ENCODE measurements at regions not wholly inside any gene's neighbourhood (a gene's known extent, or its start where the extent isn't known, plus 50 kb on each side); places are given as distances from the start of the nearest gene placed in this dataset.

DNA sequence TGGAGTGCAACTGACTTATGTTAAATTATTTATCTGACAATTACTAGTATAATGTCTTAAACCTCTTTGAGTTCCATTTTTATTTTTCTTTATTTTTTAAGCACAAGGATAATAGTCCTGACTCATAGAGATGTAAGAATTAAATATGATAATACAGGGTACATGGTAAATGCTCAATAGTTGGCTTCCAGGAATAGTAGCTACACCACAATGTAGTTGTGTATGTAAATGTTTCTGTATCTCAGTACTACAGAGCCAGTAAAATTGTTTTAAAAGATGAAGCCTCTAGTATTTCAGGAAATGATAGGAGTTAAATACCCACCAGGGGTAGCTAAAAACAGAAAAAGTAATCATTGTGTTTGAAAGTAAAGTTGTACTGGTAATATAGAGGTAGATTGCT lies 487.4 kb upstream of the IRAK1BP1 start:
- DNase-seq (ENCODE audit: low spot score), result no peak
- no peaks in the 10 kb centered on the region for H3K27me3 ChIP-seq (ENCODE audit: control insufficient read depth in 4 of 4, insufficient read depth in 4 of 4, low read length in 3 of 4)
- H3K36me3 ChIP-seq (ENCODE audit: control insufficient read depth in 4 of 4, insufficient read depth in 3 of 4, low read depth in 1 of 4, low read length in 3 of 4), result no peaks in the 10 kb centered on the region
- no peak for TF ChIP-seq FOXA2 (IDR thresholded peaks at IDR 0.05)
- no peak for TF ChIP-seq EGR1 (IDR thresholded peaks at IDR 0.05; ENCODE audit: low read depth in 2 of 2)
- TF ChIP-seq RAD21 (IDR thresholded peaks at IDR 0.05), result no peak
- H3K9ac ChIP-seq (ENCODE audit: low read depth in 1 of 2, low read length in 2 of 2), result no peak overlapping the region
- H3K4me3 ChIP-seq (ENCODE audit: low read depth in 1 of 3, low read length in 3 of 3), result no peak overlapping the region
- no peak overlapping the region for H3K27ac ChIP-seq (ENCODE audit: low read depth in 1 of 2, low read length in 2 of 2)
- no peaks in the 10 kb centered on the region for H3K4me1 ChIP-seq (ENCODE audit: control insufficient read depth in 4 of 4, insufficient read depth in 4 of 4, low read length in 3 of 4)
- H3K9me3 ChIP-seq (ENCODE audit: control insufficient read depth in 4 of 4, low read length in 3 of 4), result peaks cover 0 to 2% (median 0%) of the 10 kb centered on the region in 4 donors

DNA sequence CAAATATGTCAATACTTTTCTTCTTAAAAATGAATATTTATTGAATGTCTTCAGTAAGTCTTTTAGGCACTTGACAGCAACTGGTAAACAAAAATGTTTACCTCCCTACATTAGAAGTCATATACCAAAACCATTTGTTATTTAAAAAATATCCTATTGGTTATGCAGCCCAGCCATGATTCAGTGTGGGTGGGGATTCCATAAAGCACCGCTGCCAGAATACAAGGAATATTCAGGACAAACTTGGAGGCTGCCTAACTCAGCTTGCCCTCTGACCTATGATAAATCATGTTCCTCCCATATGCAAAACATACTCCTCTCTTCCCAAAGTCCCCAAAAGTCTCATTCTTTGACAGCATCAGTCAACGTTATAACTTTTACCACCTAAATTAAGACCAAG lies 486.8 kb upstream of the IRAK1BP1 start:
- H3K9me3 ChIP-seq (ENCODE audit: control insufficient read depth in 4 of 4, low read length in 3 of 4), result peaks cover 0 to 2% (median 0%) of the 10 kb centered on the region in 4 donors

More for the DNA sequence above, 486.8 kb upstream of the IRAK1BP1 start:
- H3K27ac ChIP-seq (ENCODE audit: low read depth in 1 of 2, low read length in 2 of 2), result no peak overlapping the region
- no peak for DNase-seq (ENCODE audit: low spot score)
- no peak overlapping the region for H3K4me3 ChIP-seq (ENCODE audit: low read depth in 1 of 3, low read length in 3 of 3)
- H3K9ac ChIP-seq (ENCODE audit: low read depth in 1 of 2, low read length in 2 of 2), result no peak overlapping the region
- H3K36me3 ChIP-seq (ENCODE audit: control insufficient read depth in 4 of 4, insufficient read depth in 3 of 4, low read depth in 1 of 4, low read length in 3 of 4), result no peaks in the 10 kb centered on the region
- TF ChIP-seq YY1 (IDR thresholded peaks at IDR 0.05) (no peak), HNF4A (conservative IDR thresholded peaks at IDR 0.05) (no peak), HNF4G (IDR thresholded peaks at IDR 0.05) (no peak), FOXA1 (IDR thresholded peaks at IDR 0.05) (no peak)
- TF ChIP-seq, protein P1, sequence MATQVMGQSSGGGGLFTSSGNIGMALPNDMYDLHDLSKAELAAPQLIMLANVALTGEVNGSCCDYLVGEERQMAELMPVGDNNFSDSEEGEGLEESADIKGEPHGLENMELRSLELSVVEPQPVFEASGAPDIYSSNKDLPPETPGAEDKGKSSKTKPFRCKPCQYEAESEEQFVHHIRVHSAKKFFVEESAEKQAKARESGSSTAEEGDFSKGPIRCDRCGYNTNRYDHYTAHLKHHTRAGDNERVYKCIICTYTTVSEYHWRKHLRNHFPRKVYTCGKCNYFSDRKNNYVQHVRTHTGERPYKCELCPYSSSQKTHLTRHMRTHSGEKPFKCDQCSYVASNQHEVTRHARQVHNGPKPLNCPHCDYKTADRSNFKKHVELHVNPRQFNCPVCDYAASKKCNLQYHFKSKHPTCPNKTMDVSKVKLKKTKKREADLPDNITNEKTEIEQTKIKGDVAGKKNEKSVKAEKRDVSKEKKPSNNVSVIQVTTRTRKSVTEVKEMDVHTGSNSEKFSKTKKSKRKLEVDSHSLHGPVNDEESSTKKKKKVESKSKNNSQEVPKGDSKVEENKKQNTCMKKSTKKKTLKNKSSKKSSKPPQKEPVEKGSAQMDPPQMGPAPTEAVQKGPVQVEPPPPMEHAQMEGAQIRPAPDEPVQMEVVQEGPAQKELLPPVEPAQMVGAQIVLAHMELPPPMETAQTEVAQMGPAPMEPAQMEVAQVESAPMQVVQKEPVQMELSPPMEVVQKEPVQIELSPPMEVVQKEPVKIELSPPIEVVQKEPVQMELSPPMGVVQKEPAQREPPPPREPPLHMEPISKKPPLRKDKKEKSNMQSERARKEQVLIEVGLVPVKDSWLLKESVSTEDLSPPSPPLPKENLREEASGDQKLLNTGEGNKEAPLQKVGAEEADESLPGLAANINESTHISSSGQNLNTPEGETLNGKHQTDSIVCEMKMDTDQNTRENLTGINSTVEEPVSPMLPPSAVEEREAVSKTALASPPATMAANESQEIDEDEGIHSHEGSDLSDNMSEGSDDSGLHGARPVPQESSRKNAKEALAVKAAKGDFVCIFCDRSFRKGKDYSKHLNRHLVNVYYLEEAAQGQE (IDR thresholded peaks at IDR 0.05), result no peak
- TF ChIP-seq, protein P2, sequence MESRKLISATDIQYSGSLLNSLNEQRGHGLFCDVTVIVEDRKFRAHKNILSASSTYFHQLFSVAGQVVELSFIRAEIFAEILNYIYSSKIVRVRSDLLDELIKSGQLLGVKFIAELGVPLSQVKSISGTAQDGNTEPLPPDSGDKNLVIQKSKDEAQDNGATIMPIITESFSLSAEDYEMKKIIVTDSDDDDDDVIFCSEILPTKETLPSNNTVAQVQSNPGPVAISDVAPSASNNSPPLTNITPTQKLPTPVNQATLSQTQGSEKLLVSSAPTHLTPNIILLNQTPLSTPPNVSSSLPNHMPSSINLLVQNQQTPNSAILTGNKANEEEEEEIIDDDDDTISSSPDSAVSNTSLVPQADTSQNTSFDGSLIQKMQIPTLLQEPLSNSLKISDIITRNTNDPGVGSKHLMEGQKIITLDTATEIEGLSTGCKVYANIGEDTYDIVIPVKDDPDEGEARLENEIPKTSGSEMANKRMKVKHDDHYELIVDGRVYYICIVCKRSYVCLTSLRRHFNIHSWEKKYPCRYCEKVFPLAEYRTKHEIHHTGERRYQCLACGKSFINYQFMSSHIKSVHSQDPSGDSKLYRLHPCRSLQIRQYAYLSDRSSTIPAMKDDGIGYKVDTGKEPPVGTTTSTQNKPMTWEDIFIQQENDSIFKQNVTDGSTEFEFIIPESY (IDR thresholded peaks at IDR 0.05), result no peak
- TF ChIP-seq, protein P3, sequence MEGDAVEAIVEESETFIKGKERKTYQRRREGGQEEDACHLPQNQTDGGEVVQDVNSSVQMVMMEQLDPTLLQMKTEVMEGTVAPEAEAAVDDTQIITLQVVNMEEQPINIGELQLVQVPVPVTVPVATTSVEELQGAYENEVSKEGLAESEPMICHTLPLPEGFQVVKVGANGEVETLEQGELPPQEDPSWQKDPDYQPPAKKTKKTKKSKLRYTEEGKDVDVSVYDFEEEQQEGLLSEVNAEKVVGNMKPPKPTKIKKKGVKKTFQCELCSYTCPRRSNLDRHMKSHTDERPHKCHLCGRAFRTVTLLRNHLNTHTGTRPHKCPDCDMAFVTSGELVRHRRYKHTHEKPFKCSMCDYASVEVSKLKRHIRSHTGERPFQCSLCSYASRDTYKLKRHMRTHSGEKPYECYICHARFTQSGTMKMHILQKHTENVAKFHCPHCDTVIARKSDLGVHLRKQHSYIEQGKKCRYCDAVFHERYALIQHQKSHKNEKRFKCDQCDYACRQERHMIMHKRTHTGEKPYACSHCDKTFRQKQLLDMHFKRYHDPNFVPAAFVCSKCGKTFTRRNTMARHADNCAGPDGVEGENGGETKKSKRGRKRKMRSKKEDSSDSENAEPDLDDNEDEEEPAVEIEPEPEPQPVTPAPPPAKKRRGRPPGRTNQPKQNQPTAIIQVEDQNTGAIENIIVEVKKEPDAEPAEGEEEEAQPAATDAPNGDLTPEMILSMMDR (IDR thresholded peaks at IDR 0.05; ENCODE audit: low read depth, low read length, missing input control), result no peak
- TF ChIP-seq, protein P4, sequence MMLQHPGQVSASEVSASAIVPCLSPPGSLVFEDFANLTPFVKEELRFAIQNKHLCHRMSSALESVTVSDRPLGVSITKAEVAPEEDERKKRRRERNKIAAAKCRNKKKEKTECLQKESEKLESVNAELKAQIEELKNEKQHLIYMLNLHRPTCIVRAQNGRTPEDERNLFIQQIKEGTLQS (IDR thresholded peaks at IDR 0.05), result no peak
- H3K4me1 ChIP-seq (ENCODE audit: control insufficient read depth in 4 of 4, insufficient read depth in 4 of 4, low read length in 3 of 4), result no peaks in the 10 kb centered on the region
- WGBS, result 87% methylated on average over 2 of the region's 2 CpGs
- no peaks in the 10 kb centered on the region for H3K27me3 ChIP-seq (ENCODE audit: control insufficient read depth in 4 of 4, insufficient read depth in 4 of 4, low read length in 3 of 4)
